ENCODE measurements at regions not wholly inside any gene's neighbourhood (a gene's known extent, or its start where the extent isn't known, plus 50 kb on each side); places are given as distances from the start of the nearest gene placed in this dataset.

DNA sequence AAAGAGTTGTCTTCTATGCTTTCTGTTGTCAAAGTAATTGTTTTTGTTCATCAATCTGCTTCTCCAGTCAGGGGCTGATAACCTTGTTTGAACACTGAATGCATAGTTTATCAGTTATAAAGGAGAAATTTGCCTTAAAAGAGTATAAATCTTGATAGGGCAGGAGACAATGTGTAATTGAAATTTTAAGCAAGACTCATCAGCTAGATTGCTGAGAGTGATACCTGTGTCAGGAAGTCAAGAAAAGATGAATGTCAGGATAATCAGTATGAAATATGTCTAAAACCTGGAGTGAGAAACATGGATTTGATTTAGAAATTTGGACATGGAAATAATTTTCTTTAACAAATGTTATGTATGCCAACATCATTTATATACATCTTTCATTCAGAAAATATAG, 1258.1 kb downstream of the EFNA5 start:
- TF ChIP-seq CTCF (conservative IDR thresholded peaks at IDR 0.05; ENCODE audit: low read depth, low read length) = no peak
- no peak for TF ChIP-seq EZH2 (IDR thresholded peaks at IDR 0.05; ENCODE audit: borderline replicate concordance, low read depth, low read length, poor library complexity, severe bottlenecking)

Measured in A673 (cell line).